Sigmoid colon (tissue), 6 donors: ENCODE measurements at regions not wholly inside any gene's neighbourhood (a gene's known extent, or its start where the extent isn't known, plus 50 kb on each side); places are given as distances from the start of the nearest gene placed in this dataset.

Experiments used
- DNase-seq: peaks from one replicate; pipeline ENCODE4 v3.0.0-alpha.2; 2019
- H3K27ac ChIP-seq, 4 donors: fragments of 200-600 bp; sonication (generic); one replicate each; pipeline ENCODE4 v1.5.1; 2016 to 2019; ENCODE audit warnings: mild to moderate bottlenecking in 1 of 4
- H3K27me3 ChIP-seq, 3 donors: fragments of 200-600 bp; sonication (generic); one replicate each; pipeline ENCODE4 v1.5.1; 2019; ENCODE audit warnings: mild to moderate bottlenecking in 1 of 3
- H3K36me3 ChIP-seq, 4 donors: fragments of 200-600 bp; sonication (generic); one replicate each; pipeline ENCODE4 v1.5.1; 2016 to 2019
- H3K4me1 ChIP-seq, 4 donors: fragments of 200-600 bp; sonication (generic); one replicate each; pipeline ENCODE4 v1.5.1; 2017 to 2019
- H3K4me3 ChIP-seq, 4 donors: fragments of 200-600 bp; sonication (generic); one replicate each; pipeline ENCODE4 v1.5.1; 2017 to 2019; ENCODE audit warnings: mild to moderate bottlenecking in 2 of 4, moderate library complexity in 1 of 4
- H3K9me3 ChIP-seq, 4 donors: fragments of 200-600 bp in 3 of 4; sonication (generic) in 3 of 4; one replicate each; pipeline versions ENCODE4 v1.5.1 to v1.6.1; 2013 to 2019
- CTCF ChIP-seq, 4 experiments: fragments of 450-650 bp in 3 of 4; fragments of 200-600 bp in 1 of 4; IDR thresholded peaks; one replicate each; pipeline ENCODE4 v1.5.1; 2016 to 2019; ENCODE audit warnings: antibody characterized with exemption in 4 of 4, mild to moderate bottlenecking in 3 of 4, moderate library complexity in 2 of 4
- EP300 ChIP-seq, 4 donors: sonication (generic); formaldehyde crosslinking; IDR thresholded peaks; one replicate each; pipeline ENCODE4 v1.6.1; 2017; ENCODE audit warnings: antibody characterized with exemption in 4 of 4
- POLR2A ChIP-seq, 2 donors: fragments of 450-650 bp; IDR thresholded peaks; one replicate each; pipeline ENCODE4 v1.6.1; 2016; ENCODE audit warnings: antibody characterized with exemption in 2 of 2, mild to moderate bottlenecking in 2 of 2, moderate library complexity in 2 of 2
- POLR2AphosphoS5 ChIP-seq, 4 donors: sonication (generic); formaldehyde crosslinking; IDR thresholded peaks; one replicate each; pipeline ENCODE4 v1.6.1; 2017; ENCODE audit warnings: antibody characterized with exemption in 4 of 4
- WGBS, 2 donors: extraction: QIAGEN DNeasy Blood & Tissue Kit; methylation state at CpG; one replicate each; pipeline ENCODE4 v1.1.7; 2013; 5-methylcytosine and 5-hydroxymethylcytosine counted together
- intact Hi-C: fragments of 100-400 bp; cut with DNase I; formaldehyde crosslinking; loops from one replicate; pipeline ENCODE4 v1.15.1; 2023
- donor health status: healthy with polysubstance abuse.
- donor health status: healthy.

- TF ChIP-seq CTCF (IDR thresholded peaks at IDR 0.05), result no peak
- no peak for TF ChIP-seq POLR2A (IDR thresholded peaks at IDR 0.05)
- TF ChIP-seq EP300 (IDR thresholded peaks at IDR 0.05), result no peak
- no peak for TF ChIP-seq POLR2AphosphoS5 (IDR thresholded peaks at IDR 0.05)
- Histone ChIP-seq H3K36me3 (no peaks in the 10 kb centered on the region), H3K9me3 (no peaks in the 10 kb centered on the region), H3K27ac (no peak overlapping the region), H3K4me1 (no peaks in the 10 kb centered on the region), H3K27me3 (no peaks in the 10 kb centered on the region), H3K4me3 (no peak overlapping the region)
- intact Hi-C loops, result no loop called here
- DNase-seq, result no peak
- WGBS, 2 donors, result 79 to 81% methylated on average over 4 of the region's 4 CpGs
Observed at GRCh38 chr18:34942276-34942675, 98.9 kb upstream of the MAPRE2 start.

GRCh38 chr18:34942975-34943374 is 98.2 kb upstream of the MAPRE2 start:
- intact Hi-C loops, result no loop called here
- DNase-seq, result no peak
- no peak for TF ChIP-seq POLR2AphosphoS5 (IDR thresholded peaks at IDR 0.05)
- no peak for TF ChIP-seq CTCF (IDR thresholded peaks at IDR 0.05)
- no peak for TF ChIP-seq POLR2A (IDR thresholded peaks at IDR 0.05)
- TF ChIP-seq EP300 (IDR thresholded peaks at IDR 0.05), result no peak
- WGBS, 2 donors, result 77 to 87% methylated on average over 7 of the region's 7 CpGs
- no peaks in the 10 kb centered on the region for H3K9me3 ChIP-seq
- no peaks in the 10 kb centered on the region for H3K27me3 ChIP-seq
- H3K27ac ChIP-seq, result no peak overlapping the region
- H3K4me1 ChIP-seq, result no peaks in the 10 kb centered on the region
- no peaks in the 10 kb centered on the region for H3K36me3 ChIP-seq
- no peak overlapping the region for H3K4me3 ChIP-seq

- no peaks in the 10 kb centered on the region for H3K4me1 ChIP-seq
- DNase-seq, result no peak
- 84 to 88% methylated on average over 2 of the region's 2 CpGs for WGBS, 2 donors
- no peaks in the 10 kb centered on the region for H3K9me3 ChIP-seq
- TF ChIP-seq POLR2AphosphoS5 (IDR thresholded peaks at IDR 0.05) (no peak), CTCF (IDR thresholded peaks at IDR 0.05) (no peak), EP300 (IDR thresholded peaks at IDR 0.05) (no peak), POLR2A (IDR thresholded peaks at IDR 0.05) (no peak)
- no peaks in the 10 kb centered on the region for H3K27me3 ChIP-seq
- H3K27ac ChIP-seq, result no peak overlapping the region
- intact Hi-C loops, result no loop called here
- H3K4me3 ChIP-seq, result no peak overlapping the region
- H3K36me3 ChIP-seq, result no peaks in the 10 kb centered on the region
Observed at GRCh38 chr18:34943587-34943986, 97.6 kb upstream of the MAPRE2 start.

GRCh38 chr18:34947711-34948125 is 93.5 kb upstream of the MAPRE2 start:
- intact Hi-C loops, result no loop called here
- Histone ChIP-seq H3K36me3 (no peaks in the 10 kb centered on the region), H3K27ac (no peak overlapping the region), H3K27me3 (no peaks in the 10 kb centered on the region), H3K4me1 (no peaks in the 10 kb centered on the region), H3K4me3 (no peak overlapping the region), H3K9me3 (no peaks in the 10 kb centered on the region)
- TF ChIP-seq CTCF (IDR thresholded peaks at IDR 0.05) (no peak), EP300 (IDR thresholded peaks at IDR 0.05) (no peak), POLR2A (IDR thresholded peaks at IDR 0.05) (no peak), POLR2AphosphoS5 (IDR thresholded peaks at IDR 0.05) (no peak)
- no peak for DNase-seq
- 48 to 74% methylated on average over 2 of the region's 2 CpGs for WGBS, 2 donors

DNA sequence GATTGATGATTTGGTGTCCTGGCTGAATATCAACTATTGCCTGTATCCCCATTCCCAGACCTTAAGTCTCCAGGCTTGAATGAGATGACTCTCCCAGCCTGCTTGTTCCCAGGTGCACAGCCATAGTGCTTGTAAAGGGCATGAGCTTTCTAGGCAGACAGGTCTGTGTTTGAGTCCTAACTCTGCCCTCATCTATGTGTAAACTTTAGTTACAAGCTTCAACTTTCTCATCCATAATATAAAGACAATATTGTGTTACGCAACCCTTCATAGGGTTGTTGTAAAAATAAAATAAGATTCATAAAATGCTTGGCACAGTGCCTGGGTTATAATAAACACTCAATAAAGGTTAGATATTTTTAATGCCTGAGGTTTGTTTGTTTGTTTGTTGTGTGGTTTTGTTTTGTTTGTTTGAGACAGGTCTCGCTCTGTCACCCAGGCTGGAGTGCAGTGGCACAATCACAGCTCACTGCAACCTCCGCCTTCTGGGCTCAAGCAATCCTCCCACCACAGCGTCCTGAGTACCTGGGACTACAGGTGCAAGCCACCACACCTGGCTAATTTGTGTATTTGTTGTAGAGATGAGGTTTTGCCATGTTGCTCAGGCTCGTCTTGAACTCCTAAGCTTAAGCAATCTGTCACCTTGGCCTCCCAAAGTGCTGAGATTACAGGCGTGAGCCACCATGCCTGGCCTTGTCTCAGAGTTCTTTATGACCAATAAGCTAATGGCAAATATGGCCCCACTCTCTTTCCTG is 89.4 kb upstream of the MAPRE2 start:
- intact Hi-C loops, result no loop called here
- H3K27me3 ChIP-seq, result no peaks in the 10 kb centered on the region
- H3K4me3 ChIP-seq, result no peak overlapping the region
- no peaks in the 10 kb centered on the region for H3K9me3 ChIP-seq
- no peak overlapping the region for H3K27ac ChIP-seq
- DNase-seq, result no peak
- no peaks in the 10 kb centered on the region for H3K36me3 ChIP-seq
- 19 to 69% methylated on average over 6 of the region's 6 CpGs for WGBS, 2 donors
- no peak for TF ChIP-seq EP300 (IDR thresholded peaks at IDR 0.05)
- no peak for TF ChIP-seq POLR2AphosphoS5 (IDR thresholded peaks at IDR 0.05)
- TF ChIP-seq CTCF (IDR thresholded peaks at IDR 0.05), result no peak
- no peak for TF ChIP-seq POLR2A (IDR thresholded peaks at IDR 0.05)
- H3K4me1 ChIP-seq, result peaks cover 0 to 3% (median 2%) of the 10 kb centered on the region in 4 donors
